GM18499 (cell line): ENCODE measurements at regions not wholly inside any gene's neighbourhood (a gene's known extent, or its start where the extent isn't known, plus 50 kb on each side); places are given as distances from the start of the nearest gene placed in this dataset.

Experiments used
- ATAC-seq: cut with Tn5 transposase; IDR thresholded peaks from one replicate; pipeline ENCODE4 v1.9.1; 2021; ENCODE audit warnings: moderate number of reproducible peaks; ENCODE audit not compliant: insufficient read depth, unreplicated experiment

DNA sequence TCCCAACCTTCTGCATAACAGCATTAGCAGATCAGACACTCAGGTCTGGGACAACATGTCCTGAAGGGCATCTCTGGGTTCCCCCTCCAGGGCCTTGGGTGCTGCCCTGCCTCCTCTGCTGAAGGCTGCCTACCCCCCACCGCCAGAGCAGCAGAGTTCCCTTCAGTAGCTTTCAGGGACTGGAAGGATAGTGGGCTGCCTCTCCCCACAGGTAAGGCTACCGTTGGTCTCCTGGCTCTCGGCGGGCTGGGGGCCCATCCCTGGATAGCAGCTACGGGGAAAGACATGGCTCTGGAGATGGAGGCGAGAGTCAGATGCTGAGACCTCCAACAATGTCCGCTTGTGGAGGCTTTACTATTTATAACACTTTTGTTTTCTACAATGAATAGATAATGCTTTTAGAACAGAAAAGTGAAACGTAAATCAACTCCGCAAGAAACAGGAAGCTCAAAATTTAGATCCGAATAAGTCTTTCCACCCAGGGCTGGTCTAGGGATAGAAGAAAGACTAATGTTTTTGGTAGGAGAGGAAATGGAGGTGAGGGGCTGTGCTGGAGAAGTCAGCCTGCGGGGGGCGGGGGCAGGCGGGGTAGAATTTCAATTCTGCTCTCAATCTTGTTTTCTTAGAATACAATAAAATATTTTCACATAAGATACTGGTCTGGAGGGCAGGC is 58.4 kb downstream of the ARL4C start:
- no peak for ATAC-seq

- no peak for ATAC-seq
Observed at GRCh38 chr2:234437642-234438304, 59.1 kb downstream of the ARL4C start.

DNA sequence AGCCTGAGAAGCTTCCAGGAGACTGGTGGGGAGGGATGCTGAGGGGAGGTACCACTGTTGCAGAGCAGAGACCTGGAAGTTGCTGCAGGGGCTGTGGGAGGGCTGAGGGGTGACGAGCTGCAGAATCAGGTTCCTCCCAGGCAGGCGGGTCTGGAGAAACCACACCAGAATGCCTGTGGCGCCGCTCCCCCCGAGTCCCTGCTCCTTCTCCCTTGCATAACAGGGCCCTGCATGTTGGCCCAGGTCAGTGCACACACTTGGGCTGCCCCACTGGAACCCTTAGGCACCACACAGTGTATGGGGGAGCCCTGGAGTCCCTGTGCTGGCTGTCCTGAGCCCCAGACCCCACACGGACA is 60.4 kb downstream of the ARL4C start:
- ATAC-seq: no peak

- ATAC-seq: no peak
Observed at GRCh38 chr2:234435836-234436481, 60.9 kb downstream of the ARL4C start.

GRCh38 chr2:234433201-234433600 is 63.7 kb downstream of the ARL4C start:
- no peak for ATAC-seq

GRCh38 chr2:234430871-234431270 is 66.0 kb downstream of the ARL4C start:
- ATAC-seq: no peak

DNA sequence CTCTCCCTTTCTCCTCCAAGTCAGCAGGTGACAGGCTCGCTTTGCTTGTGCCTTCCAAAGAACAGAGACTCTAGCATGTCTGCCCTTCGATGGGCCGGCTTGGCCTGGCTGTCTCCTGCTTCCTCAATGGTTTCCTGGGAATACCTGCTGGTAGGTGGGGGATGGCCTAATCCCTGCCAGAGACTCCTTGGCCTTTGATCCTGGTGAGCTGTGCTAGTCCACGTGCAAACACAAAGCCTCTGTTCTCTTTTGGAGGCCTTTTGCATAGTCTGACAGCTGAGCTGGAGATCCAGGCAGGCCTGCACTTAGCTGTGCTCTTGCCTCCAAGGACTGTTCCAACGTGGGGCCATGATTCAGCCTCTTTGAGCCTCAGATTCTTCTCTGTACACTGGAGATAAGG is 67.6 kb downstream of the ARL4C start:
- ATAC-seq: no peak

DNA sequence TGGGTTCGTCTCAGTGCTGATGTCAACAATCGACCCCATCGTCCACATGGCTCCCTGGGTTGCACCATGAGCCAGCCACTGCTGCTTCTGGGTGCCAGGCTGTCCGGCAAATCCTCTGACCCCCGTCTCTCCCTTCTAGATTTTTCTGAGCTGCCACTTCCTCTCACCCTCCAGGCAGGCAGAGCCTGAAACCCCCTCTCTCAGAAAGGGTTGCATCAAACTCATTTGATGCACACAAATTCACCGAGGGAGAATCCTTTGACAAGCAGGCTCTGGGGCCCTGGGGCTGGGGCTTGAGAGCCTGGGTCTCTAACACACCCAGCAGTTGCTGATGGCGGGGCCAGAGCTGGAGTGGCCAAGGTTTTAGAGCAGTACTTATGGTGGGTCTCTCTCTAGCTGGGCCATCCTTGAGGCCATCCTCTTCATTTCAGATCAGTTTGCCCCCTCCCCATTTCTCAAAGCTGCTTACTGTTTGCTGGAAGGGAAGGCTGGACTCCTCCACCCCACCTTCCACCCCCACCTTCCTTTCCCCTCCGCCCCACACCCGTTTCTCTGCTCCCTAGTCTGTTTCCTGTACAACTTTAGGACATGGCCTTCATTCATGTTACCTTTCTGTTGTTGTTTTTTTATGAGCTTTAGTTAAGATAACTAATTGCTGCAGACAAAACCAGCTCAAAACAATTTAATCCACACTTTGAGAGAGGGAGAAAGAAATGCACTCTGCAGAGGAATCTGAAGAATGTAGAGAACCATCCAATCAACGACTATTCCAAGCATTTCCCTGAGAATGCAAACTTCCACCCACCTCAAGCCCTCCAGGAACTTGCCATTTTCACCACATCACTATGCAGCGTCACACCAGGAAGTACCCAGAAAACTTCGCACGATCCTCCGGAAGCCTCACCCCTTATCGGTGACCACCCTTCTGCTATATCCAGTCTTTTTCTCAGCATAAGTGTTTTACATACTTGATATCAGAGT is 69.5 kb downstream of the ARL4C start:
- ATAC-seq: no peak

GRCh38 chr2:234426616-234427015 is 70.3 kb downstream of the ARL4C start:
- no peak for ATAC-seq

DNA sequence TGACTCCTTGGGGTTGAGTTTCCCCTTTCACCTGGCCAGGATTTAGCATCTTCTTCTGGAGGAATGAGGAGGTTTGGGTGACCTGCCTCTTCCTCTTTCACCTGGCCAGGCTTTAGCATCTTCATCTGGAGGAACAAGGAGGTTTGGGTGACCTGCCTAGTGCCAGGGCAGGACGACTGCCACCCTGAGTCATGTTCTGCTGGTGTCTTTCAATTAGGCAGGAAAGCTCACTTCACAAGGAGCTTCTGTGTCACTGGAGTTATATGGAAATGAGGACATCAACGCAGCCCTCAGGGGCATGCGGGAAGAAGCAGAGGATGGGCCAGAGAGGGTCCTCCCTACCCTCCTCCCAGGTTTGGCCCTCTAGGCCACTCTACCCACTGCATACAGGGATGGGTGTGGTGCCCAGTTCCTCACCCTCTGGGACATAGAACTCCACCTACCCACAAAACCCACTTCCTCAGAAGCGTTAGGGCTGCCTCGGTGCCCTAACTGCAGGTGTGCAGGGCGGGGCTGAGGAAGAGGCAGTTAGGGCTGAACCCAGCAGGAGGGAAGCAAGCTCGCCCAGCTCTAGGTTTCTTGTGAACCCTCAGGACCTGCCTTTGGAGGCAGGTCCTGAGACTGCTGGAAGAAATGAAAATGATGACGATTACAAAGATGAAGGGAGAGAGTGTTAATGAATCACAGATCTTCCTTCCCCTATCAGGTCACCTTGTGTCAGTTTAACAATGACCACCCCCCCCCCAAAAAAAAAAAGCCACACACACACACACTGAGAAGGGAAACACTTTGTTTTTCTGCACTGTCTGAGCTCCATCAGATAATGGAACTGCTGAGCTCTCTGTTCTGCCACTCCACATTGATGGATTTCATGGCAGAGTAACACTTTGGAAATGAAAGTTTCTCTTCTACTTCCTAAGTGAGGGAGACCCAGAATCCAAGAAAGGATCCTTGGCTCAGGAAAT is 71.0 kb downstream of the ARL4C start:
- no peak for ATAC-seq

DNA sequence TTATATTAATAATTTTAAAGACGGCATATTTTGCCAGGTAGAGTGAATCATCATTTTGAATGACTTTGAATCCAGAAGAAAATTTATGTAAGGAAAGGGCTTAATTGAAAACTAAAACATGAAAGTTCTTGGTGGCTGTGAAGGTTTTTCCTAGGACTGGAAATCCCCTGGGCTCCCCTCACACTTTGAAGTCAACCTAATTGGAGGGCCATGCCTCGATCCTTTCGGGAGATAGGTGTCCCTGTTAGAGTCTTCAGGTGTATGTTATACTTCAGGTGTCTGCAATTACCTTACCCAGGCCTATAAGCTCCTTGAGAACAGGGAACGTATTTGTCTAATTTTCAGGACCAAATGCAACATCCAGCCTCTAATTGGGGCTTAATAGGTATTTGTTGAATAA is 73.0 kb downstream of the ARL4C start:
- no peak for ATAC-seq

GRCh38 chr2:234422981-234423431 is 73.9 kb downstream of the ARL4C start:
- no peak for ATAC-seq

- ATAC-seq: no peak
Observed at GRCh38 chr2:234422273-234422732, 74.6 kb downstream of the ARL4C start.

- no peak for ATAC-seq
Observed at GRCh38 chr2:234420408-234420807, 76.5 kb downstream of the ARL4C start.

DNA sequence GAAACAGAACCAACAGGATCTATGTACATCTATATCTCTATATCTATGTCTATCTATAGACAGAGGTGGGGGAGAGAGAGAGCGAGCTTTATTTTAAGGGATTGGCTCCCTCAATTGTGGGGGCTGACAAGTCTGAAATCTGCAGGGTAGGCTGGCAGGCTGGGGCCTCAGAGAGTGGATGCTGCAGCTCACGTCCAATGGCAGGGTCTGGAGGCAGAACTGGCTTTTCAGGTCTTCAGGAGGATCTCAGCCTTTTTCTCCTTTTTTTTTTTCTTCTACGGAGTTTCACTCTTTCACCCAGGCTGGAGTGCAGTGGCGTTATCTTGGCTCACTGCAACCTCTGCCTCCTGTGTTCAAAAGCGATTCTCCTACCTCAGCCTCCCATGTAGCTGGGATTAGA is 77.2 kb downstream of the ARL4C start:
- no peak for ATAC-seq

DNA sequence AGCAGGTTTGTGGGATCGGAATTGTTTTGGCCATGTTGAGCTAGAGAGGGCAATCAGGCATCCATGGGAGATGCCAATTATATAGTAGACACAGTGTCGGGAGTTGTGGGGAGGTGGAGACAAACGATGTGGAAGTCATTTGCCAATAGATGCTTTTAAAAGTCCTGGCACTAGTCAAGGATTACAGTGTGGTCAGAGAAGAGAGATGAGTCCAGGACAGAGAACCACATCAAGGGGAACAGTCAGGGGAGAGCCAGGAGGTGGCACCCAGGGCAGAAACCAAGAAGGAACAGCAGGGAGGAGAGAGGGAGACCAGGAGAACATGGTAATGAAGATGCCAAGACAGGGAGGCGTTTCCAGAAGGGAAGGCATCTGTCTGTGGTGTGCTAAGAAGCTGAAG is 81.2 kb downstream of the ARL4C start:
- ATAC-seq: no peak

DNA sequence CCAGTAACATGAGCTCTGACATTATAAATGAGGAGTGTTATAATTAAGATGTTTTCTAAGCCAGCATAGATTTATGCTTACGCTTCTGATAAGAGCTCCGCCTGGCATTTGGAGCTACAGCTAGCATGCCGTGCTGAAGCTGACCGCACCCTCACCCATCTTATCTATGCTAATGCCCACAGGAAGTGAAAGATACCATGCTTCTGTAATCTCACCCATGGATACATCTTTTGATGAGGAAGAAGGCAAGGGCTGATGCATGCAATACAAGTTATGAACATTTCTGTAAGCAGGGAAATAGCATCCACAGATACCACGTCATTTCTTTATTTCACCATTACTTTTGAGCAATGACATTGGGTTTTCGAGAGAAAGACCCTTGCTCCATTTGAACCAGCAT is 82.3 kb downstream of the ARL4C start:
- ATAC-seq: no peak

DNA sequence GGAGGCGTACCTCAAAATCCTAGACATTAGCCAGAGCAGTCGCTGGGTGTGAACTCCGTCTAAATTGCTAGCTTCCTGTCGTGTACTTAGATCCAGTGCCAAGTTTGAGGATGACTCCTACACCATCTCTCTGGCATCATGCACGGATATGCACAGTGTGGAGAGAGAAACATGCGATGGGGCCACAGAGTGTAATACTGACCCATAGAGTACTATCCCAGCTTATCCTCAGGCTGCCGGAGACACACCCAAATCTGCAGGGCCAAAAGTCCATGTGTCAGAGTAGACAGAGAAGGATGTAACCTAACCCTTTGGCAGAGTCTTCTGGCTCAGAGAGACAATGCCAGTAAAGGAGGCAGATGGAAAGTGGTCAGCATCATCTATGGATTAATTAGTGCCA is 84.2 kb downstream of the ARL4C start:
- no peak for ATAC-seq

GRCh38 chr2:234411793-234412192 is 85.1 kb downstream of the ARL4C start:
- peak; percentile 78 for ATAC-seq
